Naive thymus-derived CD4-positive, alpha-beta T cell (primary cell): ENCODE measurements at regions not wholly inside any gene's neighbourhood (a gene's known extent, or its start where the extent isn't known, plus 50 kb on each side); places are given as distances from the start of the nearest gene placed in this dataset.

Experiments used
- ATAC-seq: fragments of 150-1000 bp; cut with Tn5 transposase; 2 replicates; pipeline ENCODE4 v1.10.0; 2021; ENCODE audit warnings: mild to moderate bottlenecking, moderate library complexity
- CTCF ChIA-PET: fragments of 350-600 bp; sonication (Branson Sonifier 250); formaldehyde crosslinking; loops from one replicate; lab custom pipeline; 2021; ENCODE audit warnings: antibody characterized with exemption; lab: Charles Lee
- POLR2A ChIA-PET: fragments of 350-600 bp; sonication (Branson Sonifier 250); formaldehyde crosslinking; loops from one replicate; lab custom pipeline; 2021; ENCODE audit warnings: antibody characterized with exemption, inconsistent platforms; lab: Charles Lee
- DNase-seq, 9 donors: peaks; one replicate each; pipeline versions ENCODE4 v3.0.0 to v3.0.0-alpha.2; 2020 to 2022; ENCODE audit warnings: mixed read lengths in 1 of 9
- H3K27ac ChIP-seq: one replicate; pipeline ENCODE4 v1.7.0; 2013; ENCODE audit warnings: mild to moderate bottlenecking, low read depth, low read length, moderate library complexity
- H3K27me3 ChIP-seq, 2 donors: one replicate each; pipeline ENCODE4 v1.7.0; 2013; ENCODE audit warnings: low read length in 2 of 2, mild to moderate bottlenecking in 2 of 2, moderate library complexity in 2 of 2; ENCODE audit not compliant: control insufficient read depth in 2 of 2, insufficient read depth in 2 of 2
- H3K36me3 ChIP-seq, 3 experiments: 1 replicate in 2 of 3; 2 replicates in 1 of 3; pipeline ENCODE4 v1.7.0; 2013; ENCODE audit warnings: low read length in 3 of 3, mild to moderate bottlenecking in 3 of 3, moderate library complexity in 1 of 3; ENCODE audit not compliant: insufficient read depth in 3 of 3, control insufficient read depth in 2 of 3
- H3K4me1 ChIP-seq, 2 donors: one replicate each; pipeline ENCODE4 v1.7.0; 2013; ENCODE audit warnings: low read length in 2 of 2, mild to moderate bottlenecking in 2 of 2, moderate library complexity in 1 of 2; ENCODE audit not compliant: control insufficient read depth in 2 of 2, insufficient read depth in 2 of 2
- H3K4me3 ChIP-seq: 2 replicates; pipeline ENCODE4 v1.7.0; 2013; ENCODE audit warnings: mild to moderate bottlenecking, low read length
- H3K9me3 ChIP-seq, 3 experiments: 1 replicate in 2 of 3; 2 replicates in 1 of 3; pipeline ENCODE4 v1.7.0; 2013; ENCODE audit warnings: low read length in 3 of 3; ENCODE audit not compliant: control insufficient read depth in 2 of 3
- H3K27ac Mint-ChIP-seq, 9 donors: one replicate each; pipeline ENCODE4 v1.8.0; 2020 to 2022; ENCODE audit warnings: mixed read lengths in 9 of 9, mild to moderate bottlenecking in 8 of 9, moderate library complexity in 5 of 9, inconsistent platforms in 2 of 9
- H3K27me3 Mint-ChIP-seq, 5 donors: one replicate each; pipeline ENCODE4 v1.8.0; 2021 to 2022; ENCODE audit warnings: mixed read lengths in 5 of 5, mild to moderate bottlenecking in 1 of 5
- H3K36me3 Mint-ChIP-seq, 5 donors: one replicate each; pipeline ENCODE4 v1.8.0; 2020 to 2022; ENCODE audit warnings: mixed read lengths in 5 of 5, mild to moderate bottlenecking in 3 of 5, inconsistent platforms in 1 of 5
- H3K4me1 Mint-ChIP-seq, 7 donors: one replicate each; pipeline ENCODE4 v1.8.0; 2020 to 2022; ENCODE audit warnings: mixed read lengths in 7 of 7, mild to moderate bottlenecking in 3 of 7, inconsistent platforms in 1 of 7
- H3K4me3 Mint-ChIP-seq, 10 donors: one replicate each; pipeline ENCODE4 v1.8.0; 2020 to 2022; ENCODE audit warnings: mild to moderate bottlenecking in 10 of 10, mixed read lengths in 10 of 10, moderate library complexity in 6 of 10, inconsistent platforms in 2 of 10
- H3K9me3 Mint-ChIP-seq, 11 donors: one replicate each; pipeline ENCODE4 v1.8.0; 2020 to 2022; ENCODE audit warnings: mixed read lengths in 11 of 11, mild to moderate bottlenecking in 4 of 11, inconsistent platforms in 1 of 11, moderate library complexity in 1 of 11
- intact Hi-C, 2 donors: fragments of 100-400 bp; cut with micrococcal nuclease; formaldehyde crosslinking; loops; one replicate each; pipeline ENCODE4 v1.15.1; 2023

- H3K4me3 ChIP-seq, result no peak overlapping the region
- POLR2A ChIA-PET, result no interaction called here
- H3K27ac Mint-ChIP-seq, result peak overlapping the region in 1 of 9 donors; percentile 25
- H3K4me1 ChIP-seq, result no peaks in the 10 kb centered on the region
- H3K9me3 ChIP-seq, result no peaks in the 10 kb centered on the region
- H3K4me3 Mint-ChIP-seq, result no peak overlapping the region
- peaks cover 0 to 3% of the 10 kb centered on the region in 2 donors for H3K27me3 ChIP-seq
- CTCF ChIA-PET, result no interaction called here
- H3K36me3 Mint-ChIP-seq, result no peaks in the 10 kb centered on the region
- ATAC-seq (no peak), DNase-seq (no peak)
- H3K9me3 Mint-ChIP-seq, result peaks cover 0 to 1% (median 0%) of the 10 kb centered on the region in 11 donors
- no peaks in the 10 kb centered on the region for H3K36me3 ChIP-seq
- no peaks in the 10 kb centered on the region for H3K4me1 Mint-ChIP-seq
- no peak overlapping the region for H3K27ac ChIP-seq
- intact Hi-C loops, result no loop called here
- H3K27me3 Mint-ChIP-seq, result peaks cover 0 to 19% (median 8%) of the 10 kb centered on the region in 5 donors
Observed at GRCh38 chr5:98519571-98519970, 253.9 kb upstream of the RGMB start.

- Histone ChIP-seq H3K36me3 (no peaks in the 10 kb centered on the region), H3K9me3 (no peaks in the 10 kb centered on the region), H3K27me3 (peaks cover 0 to 3% of the 10 kb centered on the region in 2 donors), H3K4me3 (no peak overlapping the region), H3K4me1 (no peaks in the 10 kb centered on the region), H3K27ac (no peak overlapping the region)
- Mint-ChIP-seq H3K4me3 (no peak overlapping the region), H3K27me3 (peaks cover 0 to 14% (median 8%) of the 10 kb centered on the region in 5 donors), H3K4me1 (no peaks in the 10 kb centered on the region), H3K9me3 (no peaks in the 10 kb centered on the region), H3K36me3 (no peaks in the 10 kb centered on the region), H3K27ac (no peak overlapping the region)
- no peak for DNase-seq
- CTCF ChIA-PET, result no interaction called here
- POLR2A ChIA-PET, result no interaction called here
- intact Hi-C loops, result no loop called here
- ATAC-seq, result no peak
Observed at GRCh38 chr5:98521821-98522220, 251.6 kb upstream of the RGMB start.

- Mint-ChIP-seq H3K27ac (no peak overlapping the region), H3K27me3 (peaks cover 0 to 16% (median 6%) of the 10 kb centered on the region in 5 donors), H3K36me3 (no peaks in the 10 kb centered on the region), H3K9me3 (peaks cover 0 to 2% (median 0%) of the 10 kb centered on the region in 11 donors), H3K4me1 (no peaks in the 10 kb centered on the region), H3K4me3 (no peak overlapping the region)
- peaks cover 0 to 3% of the 10 kb centered on the region in 2 donors for H3K27me3 ChIP-seq
- no peaks in the 10 kb centered on the region for H3K9me3 ChIP-seq
- intact Hi-C loops, result no loop called here
- ChIA-PET POLR2A (no interaction called here), CTCF (no interaction called here)
- no peak overlapping the region for H3K27ac ChIP-seq
- DNase-seq (no peak), ATAC-seq (no peak)
- no peaks in the 10 kb centered on the region for H3K36me3 ChIP-seq
- H3K4me1 ChIP-seq, result no peaks in the 10 kb centered on the region
- no peak overlapping the region for H3K4me3 ChIP-seq
Observed at GRCh38 chr5:98524773-98525172, 248.7 kb upstream of the RGMB start.

GRCh38 chr5:98527846-98528245, 245.6 kb upstream of the RGMB start:
- H3K36me3 ChIP-seq, result no peaks in the 10 kb centered on the region
- ChIA-PET POLR2A (no interaction called here), CTCF (no interaction called here)
- H3K4me3 Mint-ChIP-seq, result no peak overlapping the region
- no peaks in the 10 kb centered on the region for H3K27me3 ChIP-seq
- H3K9me3 Mint-ChIP-seq, result peaks cover 0 to 2% (median 0%) of the 10 kb centered on the region in 11 donors
- intact Hi-C loops, result no loop called here
- peaks cover 0 to 16% (median 6%) of the 10 kb centered on the region in 5 donors for H3K27me3 Mint-ChIP-seq
- H3K9me3 ChIP-seq, result no peaks in the 10 kb centered on the region
- H3K4me1 Mint-ChIP-seq, result no peaks in the 10 kb centered on the region
- no peaks in the 10 kb centered on the region for H3K4me1 ChIP-seq
- ATAC-seq (no peak), DNase-seq (no peak)
- no peak overlapping the region for H3K4me3 ChIP-seq
- no peaks in the 10 kb centered on the region for H3K36me3 Mint-ChIP-seq
- no peak overlapping the region for H3K27ac ChIP-seq
- H3K27ac Mint-ChIP-seq, result no peak overlapping the region

- ATAC-seq (no peak), DNase-seq (no peak)
- H3K27me3 Mint-ChIP-seq, result peaks cover 0 to 10% (median 0%) of the 10 kb centered on the region in 5 donors
- ChIA-PET POLR2A (no interaction called here), CTCF (no interaction called here)
- no peaks in the 10 kb centered on the region for H3K27me3 ChIP-seq
- no peaks in the 10 kb centered on the region for H3K4me1 ChIP-seq
- H3K27ac Mint-ChIP-seq, result no peak overlapping the region
- no peaks in the 10 kb centered on the region for H3K36me3 Mint-ChIP-seq
- no peak overlapping the region for H3K4me3 ChIP-seq
- intact Hi-C loops, result no loop called here
- no peaks in the 10 kb centered on the region for H3K4me1 Mint-ChIP-seq
- no peaks in the 10 kb centered on the region for H3K9me3 ChIP-seq
- no peak overlapping the region for H3K4me3 Mint-ChIP-seq
- H3K27ac ChIP-seq, result no peak overlapping the region
- peaks cover 0 to 2% (median 0%) of the 10 kb centered on the region in 11 donors for H3K9me3 Mint-ChIP-seq
- no peaks in the 10 kb centered on the region for H3K36me3 ChIP-seq
Observed at GRCh38 chr5:98529321-98529720, 244.1 kb upstream of the RGMB start.

- Histone ChIP-seq H3K36me3 (no peaks in the 10 kb centered on the region), H3K27ac (no peak overlapping the region), H3K9me3 (no peaks in the 10 kb centered on the region), H3K27me3 (no peaks in the 10 kb centered on the region), H3K4me3 (no peak overlapping the region), H3K4me1 (no peaks in the 10 kb centered on the region)
- Mint-ChIP-seq H3K27me3 (peaks cover 0 to 12% (median 0%) of the 10 kb centered on the region in 5 donors), H3K27ac (no peak overlapping the region), H3K4me1 (no peaks in the 10 kb centered on the region), H3K4me3 (no peak overlapping the region), H3K36me3 (no peaks in the 10 kb centered on the region), H3K9me3 (peaks cover 0 to 2% (median 0%) of the 10 kb centered on the region in 11 donors)
- ChIA-PET POLR2A (no interaction called here), CTCF (no interaction called here)
- ATAC-seq (no peak), DNase-seq (no peak)
- intact Hi-C loops, result no loop called here
Observed at GRCh38 chr5:98530224-98530623, 243.2 kb upstream of the RGMB start.

GRCh38 chr5:98535901-98536300, 237.6 kb upstream of the RGMB start:
- POLR2A ChIA-PET, result no interaction called here
- no peaks in the 10 kb centered on the region for H3K4me1 Mint-ChIP-seq
- H3K4me1 ChIP-seq, result no peaks in the 10 kb centered on the region
- H3K27me3 Mint-ChIP-seq, result peaks cover 0 to 10% (median 5%) of the 10 kb centered on the region in 5 donors
- no peak overlapping the region for H3K27ac Mint-ChIP-seq
- no peak overlapping the region for H3K27ac ChIP-seq
- CTCF ChIA-PET, result no interaction called here
- no peak for DNase-seq
- H3K27me3 ChIP-seq, result no peaks in the 10 kb centered on the region
- H3K36me3 ChIP-seq, result no peaks in the 10 kb centered on the region
- peaks cover 0 to 9% (median 3%) of the 10 kb centered on the region in 11 donors for H3K9me3 Mint-ChIP-seq
- intact Hi-C loops, result no loop called here
- H3K9me3 ChIP-seq, result no peaks in the 10 kb centered on the region
- H3K4me3 Mint-ChIP-seq, result no peak overlapping the region
- H3K36me3 Mint-ChIP-seq, result no peaks in the 10 kb centered on the region
- ATAC-seq, result no peak
- no peak overlapping the region for H3K4me3 ChIP-seq
